ENCODE measurements at regions not wholly inside any gene's neighbourhood (a gene's known extent, or its start where the extent isn't known, plus 50 kb on each side); places are given as distances from the start of the nearest gene placed in this dataset.
"Not testable (repeated sequence)": the region's sequence is repeated elsewhere in the genome, so short reads cannot be mapped to it uniquely, and the experiment has no call there.

- H3K4me1 ChIP-seq (ENCODE audit: low read depth, poor library complexity, severe bottlenecking): no peaks in the 10 kb centered on the region
- H3K4me3 ChIP-seq (IDR thresholded peaks at IDR 0.05; ENCODE audit: insufficient read depth, low read depth, low read length): no peak overlapping the region
- no peak for TF ChIP-seq CTCF (conservative IDR thresholded peaks at IDR 0.05; ENCODE audit: low read depth, low read length)
- H3K9ac ChIP-seq: no peak overlapping the region
- H3K4me2 ChIP-seq: no peak overlapping the region
- no peak overlapping the region for H3K27ac ChIP-seq
- H3K27me3 ChIP-seq (ENCODE audit: insufficient read depth, low read depth): no peaks in the 10 kb centered on the region
- H4K20me1 ChIP-seq (ENCODE audit: insufficient read depth): no peaks in the 10 kb centered on the region
- H2AFZ ChIP-seq (ENCODE audit: low read depth): no peak overlapping the region
- H3K36me3 ChIP-seq (ENCODE audit: insufficient read depth): no peaks in the 10 kb centered on the region
- no peaks in the 10 kb centered on the region for H3K79me2 ChIP-seq (ENCODE audit: insufficient read depth, low read depth)
Observed at GRCh38 chr18:8525692-8526091, 83.5 kb upstream of the RAB12 start.

- H3K79me2 ChIP-seq (ENCODE audit: insufficient read depth, low read depth): no peaks in the 10 kb centered on the region
- no peak overlapping the region for H2AFZ ChIP-seq (ENCODE audit: low read depth)
- H3K27ac ChIP-seq: no peak overlapping the region
- H3K4me2 ChIP-seq: no peak overlapping the region
- no peaks in the 10 kb centered on the region for H4K20me1 ChIP-seq (ENCODE audit: insufficient read depth)
- H3K4me3 ChIP-seq (IDR thresholded peaks at IDR 0.05; ENCODE audit: insufficient read depth, low read depth, low read length): no peak overlapping the region
- H3K4me1 ChIP-seq (ENCODE audit: low read depth, poor library complexity, severe bottlenecking): no peaks in the 10 kb centered on the region
- no peaks in the 10 kb centered on the region for H3K27me3 ChIP-seq (ENCODE audit: insufficient read depth, low read depth)
- H3K9ac ChIP-seq: no peak overlapping the region
- no peak for TF ChIP-seq CTCF (conservative IDR thresholded peaks at IDR 0.05; ENCODE audit: low read depth, low read length)
- no peaks in the 10 kb centered on the region for H3K36me3 ChIP-seq (ENCODE audit: insufficient read depth)
Observed at GRCh38 chr18:8526332-8526731, 82.9 kb upstream of the RAB12 start.

- no peak for TF ChIP-seq CTCF (conservative IDR thresholded peaks at IDR 0.05; ENCODE audit: low read depth, low read length)
- Histone ChIP-seq H3K79me2 (ENCODE audit: insufficient read depth, low read depth) (no peaks in the 10 kb centered on the region), H2AFZ (ENCODE audit: low read depth) (no peak overlapping the region), H3K36me3 (ENCODE audit: insufficient read depth) (no peaks in the 10 kb centered on the region), H3K4me2 (no peak overlapping the region), H3K27me3 (ENCODE audit: insufficient read depth, low read depth) (no peaks in the 10 kb centered on the region), H3K4me3 (IDR thresholded peaks at IDR 0.05; ENCODE audit: insufficient read depth, low read depth, low read length) (no peak overlapping the region), H3K4me1 (ENCODE audit: low read depth, poor library complexity, severe bottlenecking) (no peaks in the 10 kb centered on the region), H3K9ac (no peak overlapping the region), H4K20me1 (ENCODE audit: insufficient read depth) (no peaks in the 10 kb centered on the region), H3K27ac (no peak overlapping the region)
Observed at GRCh38 chr18:8529609-8530008, 79.6 kb upstream of the RAB12 start.

- H3K79me2 ChIP-seq (ENCODE audit: insufficient read depth, low read depth); H2AFZ ChIP-seq (ENCODE audit: low read depth); H3K9ac ChIP-seq; H3K4me3 ChIP-seq (IDR thresholded peaks at IDR 0.05; ENCODE audit: insufficient read depth, low read depth, low read length); H3K4me1 ChIP-seq (ENCODE audit: low read depth, poor library complexity, severe bottlenecking); H3K4me2 ChIP-seq; H4K20me1 ChIP-seq (ENCODE audit: insufficient read depth); H3K36me3 ChIP-seq (ENCODE audit: insufficient read depth); H3K27me3 ChIP-seq (ENCODE audit: insufficient read depth, low read depth); H3K27ac ChIP-seq: not testable (repeated sequence)
Observed at GRCh38 chr18:8531084-8531483, 78.2 kb upstream of the RAB12 start.

- H3K4me2 ChIP-seq: no peak overlapping the region
- H4K20me1 ChIP-seq (ENCODE audit: insufficient read depth): no peaks in the 10 kb centered on the region
- no peak overlapping the region for H3K4me3 ChIP-seq (IDR thresholded peaks at IDR 0.05; ENCODE audit: insufficient read depth, low read depth, low read length)
- no peak overlapping the region for H2AFZ ChIP-seq (ENCODE audit: low read depth)
- no peaks in the 10 kb centered on the region for H3K36me3 ChIP-seq (ENCODE audit: insufficient read depth)
- no peak overlapping the region for H3K27ac ChIP-seq
- TF ChIP-seq CTCF (conservative IDR thresholded peaks at IDR 0.05; ENCODE audit: low read depth, low read length): no peak
- H3K27me3 ChIP-seq (ENCODE audit: insufficient read depth, low read depth): no peaks in the 10 kb centered on the region
- H3K79me2 ChIP-seq (ENCODE audit: insufficient read depth, low read depth): no peaks in the 10 kb centered on the region
- no peaks in the 10 kb centered on the region for H3K4me1 ChIP-seq (ENCODE audit: low read depth, poor library complexity, severe bottlenecking)
- H3K9ac ChIP-seq: no peak overlapping the region
Observed at GRCh38 chr18:8536231-8536630, 73.0 kb upstream of the RAB12 start.
